ENCODE measurements at regions not wholly inside any gene's neighbourhood (a gene's known extent, or its start where the extent isn't known, plus 50 kb on each side); places are given as distances from the start of the nearest gene placed in this dataset.

GRCh38 chr2:145314119-145314633, 794.3 kb upstream of the ZEB2 start:
- H3K27ac ChIP-seq (ENCODE audit: extremely low read depth, low read depth, low read length): no peak overlapping the region
- ChIA-PET POLR2A (no interaction called here), CTCF (no interaction called here)
- H3K36me3 ChIP-seq (ENCODE audit: control insufficient read depth in 2 of 2, insufficient read depth in 1 of 2, low read length in 2 of 2): no peaks in the 10 kb centered on the region
- no peaks in the 10 kb centered on the region for H3K9me3 ChIP-seq (ENCODE audit: control insufficient read depth, insufficient read depth, low read depth, low read length)
- no peak for TF ChIP-seq PRDM4 (tag by site-specific recombination; IDR thresholded peaks at IDR 0.05)
- TF ChIP-seq ZNF266 (tag by site-specific recombination; IDR thresholded peaks at IDR 0.05; ENCODE audit: low read depth): no peak
- TF ChIP-seq GLI4 (tag by site-specific recombination; IDR thresholded peaks at IDR 0.05): no peak
- no peak for TF ChIP-seq ZNF580 (tag by site-specific recombination; IDR thresholded peaks at IDR 0.05)
- TF ChIP-seq ZXDB (tag by site-specific recombination; IDR thresholded peaks at IDR 0.05): no peak
- no peak for TF ChIP-seq ZNF792 (tag by site-specific recombination; IDR thresholded peaks at IDR 0.05)
- TF ChIP-seq ZNF558 (tag by site-specific recombination; IDR thresholded peaks at IDR 0.05): no peak
- no peak for TF ChIP-seq ZNF362 (tag by site-specific recombination; IDR thresholded peaks at IDR 0.05)
- TF ChIP-seq ZIC2 (tag by site-specific recombination; IDR thresholded peaks at IDR 0.05): no peak
- no peaks in the 10 kb centered on the region for H3K4me1 ChIP-seq (ENCODE audit: control insufficient read depth, insufficient read depth, low read length)
- no peak overlapping the region for H3K4me3 ChIP-seq (ENCODE audit: low read depth, low read length)

GRCh38 chr2:145305889-145306288, 786.0 kb upstream of the ZEB2 start:
- Histone ChIP-seq H3K4me3 (ENCODE audit: low read depth, low read length) (no peak overlapping the region), H3K4me1 (ENCODE audit: control insufficient read depth, insufficient read depth, low read length) (no peaks in the 10 kb centered on the region), H3K9me3 (ENCODE audit: control insufficient read depth, insufficient read depth, low read depth, low read length) (no peaks in the 10 kb centered on the region), H3K36me3 (ENCODE audit: control insufficient read depth in 2 of 2, insufficient read depth in 1 of 2, low read length in 2 of 2) (no peaks in the 10 kb centered on the region), H3K27ac (ENCODE audit: extremely low read depth, low read depth, low read length) (no peak overlapping the region)
- no peak for TF ChIP-seq ZBTB6 (tag by site-specific recombination; IDR thresholded peaks at IDR 0.05)
- TF ChIP-seq GLI4 (tag by site-specific recombination; IDR thresholded peaks at IDR 0.05): no peak
- TF ChIP-seq OSR2 (tag by site-specific recombination; IDR thresholded peaks at IDR 0.05): no peak
- TF ChIP-seq ZNF280C (tag by site-specific recombination; IDR thresholded peaks at IDR 0.05): no peak
- no peak for TF ChIP-seq ZNF248 (tag by site-specific recombination; IDR thresholded peaks at IDR 0.05)
- no peak for TF ChIP-seq ZNF423 (tag by site-specific recombination; IDR thresholded peaks at IDR 0.05)
- no peak for TF ChIP-seq ZNF837 (tag by site-specific recombination; IDR thresholded peaks at IDR 0.05)
- no peak for TF ChIP-seq ZNF521 (tag by site-specific recombination; IDR thresholded peaks at IDR 0.05)
- TF ChIP-seq ZNF202 (tag by site-specific recombination; IDR thresholded peaks at IDR 0.05; ENCODE audit: borderline replicate concordance): no peak
- no peak for TF ChIP-seq ZNF350 (tag by site-specific recombination; IDR thresholded peaks at IDR 0.05)
- no peak for TF ChIP-seq ZNF221 (tag by site-specific recombination; IDR thresholded peaks at IDR 0.05; ENCODE audit: borderline replicate concordance)
- no peak for TF ChIP-seq SP3 (tag by site-specific recombination; IDR thresholded peaks at IDR 0.05)
- CTCF ChIA-PET: interaction anchor here (0.6 to 1.0 kb wide), 2 partner anchors 13 to 1356 kb away, joined by 3 to 5 read pairs; no protein-coding TSS in a partner anchor
- POLR2A ChIA-PET: no interaction called here

Measured in HEK293 (cell line).